Keratinocyte (primary cell): ENCODE measurements at regions not wholly inside any gene's neighbourhood (a gene's known extent, or its start where the extent isn't known, plus 50 kb on each side); places are given as distances from the start of the nearest gene placed in this dataset.

ENCODE experiments used
- CTCF ChIP-seq, 3 experiments: IDR thresholded peaks in 1 of 3; conservative IDR thresholded peaks in 1 of 3; optimal IDR thresholded peaks in 1 of 3; 2 replicates in 2 of 3; 3 replicates in 1 of 3; pipeline versions ENCODE3 to v1.5.1; 2011; ENCODE audit warnings: low read length in 3 of 3, mild to moderate bottlenecking in 3 of 3, moderate library complexity in 2 of 3, control low read depth in 1 of 3, inconsistent platforms in 1 of 3; ENCODE audit not compliant: insufficient read depth in 2 of 3; ENCODE audit errors: extremely low read depth in 1 of 3
- EZH2 ChIP-seq: IDR thresholded peaks from one replicate; pipeline ENCODE4 v1.6.1; 2012; ENCODE audit warnings: inconsistent platforms, mild to moderate bottlenecking, low read length, moderate library complexity

GRCh38 chr12:94783862-94784261, 133.5 kb upstream of the TMCC3 start:
- TF ChIP-seq CTCF (optimal IDR thresholded peaks at IDR 0.05 in 1 of 3, IDR thresholded peaks at IDR 0.05 in 1 of 3, conservative IDR thresholded peaks at IDR 0.05 in 1 of 3; ENCODE audit: extremely low read depth in 1 of 3, insufficient read depth in 2 of 3, low read length in 3 of 3) (no peak), EZH2 (no peak)
